SU-DHL-6 (cell line): ENCODE measurements at regions not wholly inside any gene's neighbourhood (a gene's known extent, or its start where the extent isn't known, plus 50 kb on each side); places are given as distances from the start of the nearest gene placed in this dataset.

Source experiments
- H2AFZ ChIP-seq: fragments of 200-600 bp; sonication (generic); 2 replicates; pipeline ENCODE4 v1.6.1; 2014; ENCODE audit warnings: low read depth, mild to moderate bottlenecking, moderate library complexity, mixed read lengths, antibody characterized with exemption, low read length; ENCODE audit not compliant: severe bottlenecking
- H3F3A ChIP-seq: fragments of 200-600 bp; shearing (Covaris generic); 2 replicates; pipeline ENCODE4 v1.6.0; 2016; ENCODE audit warnings: antibody characterized with exemption, mild to moderate bottlenecking; ENCODE audit not compliant: insufficient read depth
- H3K27ac ChIP-seq: fragments of 200-600 bp; sonication (generic); 2 replicates; pipeline ENCODE4 v1.5.1; 2016; ENCODE audit warnings: low read depth, mild to moderate bottlenecking, low read length, moderate library complexity, mixed read lengths
- H3K27me3 ChIP-seq: fragments of 200-600 bp; sonication (generic), shearing (Covaris generic); 2 replicates; pipeline ENCODE4 v1.6.0; 2014; ENCODE audit warnings: mild to moderate bottlenecking, low read length
- H3K36me3 ChIP-seq: fragments of 200-600 bp; sonication (generic); 2 replicates; pipeline ENCODE4 v1.6.1; 2014; ENCODE audit warnings: mild to moderate bottlenecking, low read length, mixed read lengths
- H3K4me2 ChIP-seq: fragments of 300-600, 200-600 bp; shearing (Covaris generic), sonication (generic); 2 replicates; pipeline ENCODE4 v1.6.0; 2014; ENCODE audit warnings: low read length, low read depth, mild to moderate bottlenecking; ENCODE audit not compliant: poor library complexity, severe bottlenecking
- H3K4me3 ChIP-seq: fragments of 200-600 bp; sonication (generic); 2 replicates; pipeline ENCODE4 v1.5.1; 2014; ENCODE audit warnings: antibody characterized with exemption, low read length, mild to moderate bottlenecking, mixed read lengths; ENCODE audit not compliant: insufficient read depth, poor library complexity, severe bottlenecking
- H3K79me2 ChIP-seq: fragments of 200-600 bp; sonication (generic); 2 replicates; pipeline ENCODE4 v1.6.1; 2014; ENCODE audit warnings: mild to moderate bottlenecking, low read length, moderate library complexity; ENCODE audit not compliant: insufficient read depth
- H3K9ac ChIP-seq: fragments of 200-600 bp; sonication (generic); 2 replicates; pipeline ENCODE4 v1.7.0; 2014; ENCODE audit warnings: mild to moderate bottlenecking, low read length
- H3K9me2 ChIP-seq: fragments of 200-600 bp; sonication (generic); replicated peaks from 2 replicates; pipeline ENCODE4 v1.6.1; 2014; ENCODE audit warnings: low read length; ENCODE audit not compliant: insufficient read depth
- H3K9me3 ChIP-seq: fragments of 200-600 bp; sonication (generic); 2 replicates; pipeline ENCODE4 v1.6.1; 2014; ENCODE audit warnings: low read length, mixed read lengths; ENCODE audit not compliant: insufficient read depth
- H4K20me1 ChIP-seq: fragments of 200-600 bp; sonication (generic); 2 replicates; pipeline ENCODE4 v1.6.1; 2014; ENCODE audit warnings: low read depth, mild to moderate bottlenecking, antibody characterized with exemption, low read length, moderate library complexity, mixed read lengths
- EZH2phosphoT487 ChIP-seq: fragments of 200-600 bp; sonication (generic), shearing (Covaris generic); conservative IDR thresholded peaks from 2 replicates; pipeline ENCODE4 v1.6.1; 2018; ENCODE audit warnings: mild to moderate bottlenecking, antibody characterized with exemption, low read length, moderate library complexity, mixed read lengths
- TF ChIP-seq, protein P1 (sequence below): fragments of 200-600 bp; sonication (generic); IDR thresholded peaks from one replicate; pipeline ENCODE4 v1.5.1; 2017; ENCODE audit warnings: antibody characterized with exemption, mild to moderate bottlenecking, low read length, moderate library complexity; ENCODE audit not compliant: insufficient read depth, poor library complexity, severe bottlenecking

DNA sequence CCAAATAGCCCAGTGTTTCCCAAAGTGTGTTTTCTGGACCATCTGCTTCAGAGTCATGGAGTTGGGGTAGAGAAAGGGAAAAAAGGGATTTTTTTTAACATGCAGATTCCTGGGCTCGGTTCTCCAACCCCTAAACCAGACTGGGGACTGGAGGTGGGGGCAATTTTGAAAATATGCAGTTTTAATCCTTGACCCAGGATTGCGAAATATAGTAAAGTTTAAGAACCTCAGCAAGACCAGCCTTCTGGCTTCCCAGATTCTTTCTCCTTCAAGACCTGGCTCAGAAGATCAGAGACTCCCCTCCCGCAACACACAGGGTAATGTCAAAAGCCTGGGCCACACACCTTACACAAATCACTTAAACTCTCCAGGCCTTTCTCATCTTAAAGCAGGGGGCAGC lies 150.1 kb downstream of the PAH start:
- no peaks in the 10 kb centered on the region for H3K36me3 ChIP-seq
- no peak overlapping the region for H3K27ac ChIP-seq
- no peaks in the 10 kb centered on the region for H3K27me3 ChIP-seq
- no peaks in the 10 kb centered on the region for H3K9me2 ChIP-seq
- H3K79me2 ChIP-seq = no peaks in the 10 kb centered on the region
- no peaks in the 10 kb centered on the region for H4K20me1 ChIP-seq
- H3K4me2 ChIP-seq = no peak overlapping the region
- TF ChIP-seq EZH2phosphoT487 = no peak
- TF ChIP-seq, protein P1, sequence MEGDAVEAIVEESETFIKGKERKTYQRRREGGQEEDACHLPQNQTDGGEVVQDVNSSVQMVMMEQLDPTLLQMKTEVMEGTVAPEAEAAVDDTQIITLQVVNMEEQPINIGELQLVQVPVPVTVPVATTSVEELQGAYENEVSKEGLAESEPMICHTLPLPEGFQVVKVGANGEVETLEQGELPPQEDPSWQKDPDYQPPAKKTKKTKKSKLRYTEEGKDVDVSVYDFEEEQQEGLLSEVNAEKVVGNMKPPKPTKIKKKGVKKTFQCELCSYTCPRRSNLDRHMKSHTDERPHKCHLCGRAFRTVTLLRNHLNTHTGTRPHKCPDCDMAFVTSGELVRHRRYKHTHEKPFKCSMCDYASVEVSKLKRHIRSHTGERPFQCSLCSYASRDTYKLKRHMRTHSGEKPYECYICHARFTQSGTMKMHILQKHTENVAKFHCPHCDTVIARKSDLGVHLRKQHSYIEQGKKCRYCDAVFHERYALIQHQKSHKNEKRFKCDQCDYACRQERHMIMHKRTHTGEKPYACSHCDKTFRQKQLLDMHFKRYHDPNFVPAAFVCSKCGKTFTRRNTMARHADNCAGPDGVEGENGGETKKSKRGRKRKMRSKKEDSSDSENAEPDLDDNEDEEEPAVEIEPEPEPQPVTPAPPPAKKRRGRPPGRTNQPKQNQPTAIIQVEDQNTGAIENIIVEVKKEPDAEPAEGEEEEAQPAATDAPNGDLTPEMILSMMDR = no peak
- H3K9me3 ChIP-seq = no peaks in the 10 kb centered on the region
- H3K4me3 ChIP-seq = no peak overlapping the region
- no peak overlapping the region for H3K9ac ChIP-seq
- H3F3A ChIP-seq = no peaks in the 10 kb centered on the region
- no peak overlapping the region for H2AFZ ChIP-seq

DNA sequence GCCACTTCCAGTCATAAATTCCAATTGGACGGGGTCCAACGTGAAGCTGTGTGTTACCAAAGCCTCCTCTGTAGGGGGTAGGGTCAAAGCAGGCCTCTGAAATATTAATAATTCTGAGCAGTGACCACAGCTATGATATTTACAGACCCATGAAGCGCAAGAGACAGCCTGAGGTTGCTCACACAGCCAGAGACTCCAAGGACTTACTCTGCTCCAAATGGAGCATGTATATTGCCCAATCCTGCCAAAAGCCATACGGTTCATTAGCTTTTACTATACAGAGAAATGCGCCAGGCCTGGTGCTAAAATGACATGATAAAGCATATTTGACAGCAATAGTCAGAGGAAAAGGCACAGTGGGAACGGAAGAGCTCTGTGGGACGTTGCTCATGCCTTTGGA lies 151.3 kb downstream of the PAH start:
- TF ChIP-seq, protein P1 = no peak
- TF ChIP-seq EZH2phosphoT487 = no peak
- Histone ChIP-seq H3K4me3 (no peak overlapping the region), H3K36me3 (no peaks in the 10 kb centered on the region), H3K9me3 (no peaks in the 10 kb centered on the region), H3K79me2 (no peaks in the 10 kb centered on the region), H3K9me2 (no peaks in the 10 kb centered on the region), H4K20me1 (no peaks in the 10 kb centered on the region), H3K9ac (no peak overlapping the region), H3K27me3 (no peaks in the 10 kb centered on the region), H2AFZ (no peak overlapping the region), H3F3A (no peaks in the 10 kb centered on the region), H3K27ac (no peak overlapping the region), H3K4me2 (no peak overlapping the region)

DNA sequence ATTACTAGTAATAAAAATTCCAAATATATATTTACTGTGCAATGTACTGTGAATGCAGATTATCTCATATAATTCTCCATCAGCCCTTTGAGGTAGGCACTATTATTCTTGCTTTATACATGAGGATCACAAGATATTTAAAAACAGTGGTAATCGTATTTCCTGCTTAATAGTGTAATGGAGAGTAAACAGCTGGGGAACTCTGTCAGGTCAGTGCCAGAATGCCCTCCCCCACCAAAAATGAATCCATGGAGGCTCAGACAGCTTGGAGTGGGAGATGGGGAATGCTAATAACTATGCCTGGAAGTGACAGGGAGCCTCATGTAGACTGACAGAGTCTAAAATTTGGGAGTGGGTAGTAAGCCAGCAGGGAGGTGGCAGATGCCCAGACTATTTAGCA lies 153.6 kb downstream of the PAH start:
- Histone ChIP-seq H3K79me2 (no peaks in the 10 kb centered on the region), H3K9me3 (no peaks in the 10 kb centered on the region), H3K9me2 (no peaks in the 10 kb centered on the region), H3K4me3 (no peak overlapping the region), H3K36me3 (no peaks in the 10 kb centered on the region), H2AFZ (no peak overlapping the region), H3F3A (no peaks in the 10 kb centered on the region), H3K9ac (no peak overlapping the region), H3K27ac (no peak overlapping the region), H3K27me3 (no peaks in the 10 kb centered on the region), H4K20me1 (no peaks in the 10 kb centered on the region), H3K4me2 (no peak overlapping the region)
- TF ChIP-seq, protein P1 = no peak
- no peak for TF ChIP-seq EZH2phosphoT487

DNA sequence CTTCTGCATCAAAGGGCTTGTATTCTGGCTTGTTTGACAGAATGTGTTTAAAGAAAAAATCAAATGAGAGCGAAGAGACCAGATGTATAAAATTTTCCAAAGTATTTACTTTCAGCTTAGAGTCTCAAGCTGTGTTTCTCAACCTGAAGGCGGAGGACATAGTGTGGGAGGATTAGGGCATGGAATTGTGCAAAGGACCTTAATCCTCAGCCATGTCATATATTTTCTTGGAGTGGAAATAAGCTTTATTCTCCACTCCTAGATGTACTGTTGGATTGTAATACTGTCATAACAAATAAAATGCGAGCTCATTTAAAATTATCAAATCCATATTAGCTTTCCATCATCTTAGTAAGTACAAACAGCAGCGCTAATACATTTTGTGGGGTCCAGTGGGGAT lies 154.0 kb downstream of the PAH start:
- no peaks in the 10 kb centered on the region for H3K9me2 ChIP-seq
- no peaks in the 10 kb centered on the region for H3K27me3 ChIP-seq
- no peak overlapping the region for H3K4me2 ChIP-seq
- no peak overlapping the region for H3K27ac ChIP-seq
- no peaks in the 10 kb centered on the region for H4K20me1 ChIP-seq
- no peaks in the 10 kb centered on the region for H3K9me3 ChIP-seq
- TF ChIP-seq, protein P1 = no peak
- TF ChIP-seq EZH2phosphoT487 = no peak
- no peak overlapping the region for H2AFZ ChIP-seq
- no peak overlapping the region for H3K4me3 ChIP-seq
- no peaks in the 10 kb centered on the region for H3K79me2 ChIP-seq
- H3K36me3 ChIP-seq = no peaks in the 10 kb centered on the region
- H3F3A ChIP-seq = no peaks in the 10 kb centered on the region
- H3K9ac ChIP-seq = no peak overlapping the region
